OCI-LY7 (cell line): ENCODE measurements at regions not wholly inside any gene's neighbourhood (a gene's known extent, or its start where the extent isn't known, plus 50 kb on each side); places are given as distances from the start of the nearest gene placed in this dataset.

Source experiments
- BruUV-seq: library from RNA; stranded (reverse); fragments of 400-500 nt; replicated peaks from 2 replicates; lab custom pipeline; 2021; lab: Mats Ljungman, UMichigan
- CTCF ChIA-PET: fragments of 300-600 bp; sonication (Branson Sonifier 250); formaldehyde crosslinking; loops from one replicate; lab custom pipeline; 2022; ENCODE audit warnings: antibody characterized with exemption; ENCODE audit not compliant: unreplicated experiment; lab: Charles Lee
- POLR2A ChIA-PET: fragments of 300-600 bp; sonication (Branson Sonifier 250); formaldehyde crosslinking; loops from one replicate; lab custom pipeline; 2022; ENCODE audit warnings: antibody characterized with exemption; lab: Charles Lee
- DNase-seq: peaks from one replicate; pipeline ENCODE4 v3.0.0-alpha.2; 2015; ENCODE audit warnings: low spot score
- H2AFZ ChIP-seq: fragments of 200-600 bp; sonication (generic), shearing (Covaris generic); 2 replicates; pipeline ENCODE4 v1.6.1; 2014; ENCODE audit warnings: mild to moderate bottlenecking, antibody characterized with exemption, low read length, moderate library complexity
- H3K27ac ChIP-seq: fragments of 200-600 bp; sonication (generic); 2 replicates; pipeline ENCODE4 v1.5.1; 2014; ENCODE audit warnings: mixed run types, low read depth, mild to moderate bottlenecking, moderate library complexity, low read length, inconsistent platforms; ENCODE audit not compliant: poor library complexity, severe bottlenecking
- H3K36me3 ChIP-seq: fragments of 200-600 bp; sonication (generic); 2 replicates; pipeline ENCODE4 v1.6.1; 2014; ENCODE audit warnings: mild to moderate bottlenecking, antibody characterized with exemption, low read length, moderate library complexity, mixed read lengths; ENCODE audit not compliant: insufficient read depth
- H3K4me1 ChIP-seq: fragments of 200-600 bp; sonication (generic); 2 replicates; pipeline ENCODE4 v1.5.1; 2014; ENCODE audit warnings: mild to moderate bottlenecking, low read length; ENCODE audit not compliant: insufficient read depth, poor library complexity, severe bottlenecking
- H3K4me2 ChIP-seq: fragments of 200-600 bp; sonication (generic); 2 replicates; pipeline ENCODE4 v1.6.1; 2014; ENCODE audit warnings: mild to moderate bottlenecking, low read length
- H3K4me3 ChIP-seq: fragments of 200-600 bp; sonication (generic); 2 replicates; pipeline ENCODE4 v1.5.1; 2014; ENCODE audit warnings: mild to moderate bottlenecking, low read depth, low read length; ENCODE audit not compliant: poor library complexity, severe bottlenecking
- H3K79me2 ChIP-seq: fragments of 200-600 bp; sonication (generic); 2 replicates; pipeline ENCODE4 v1.6.1; 2016; ENCODE audit warnings: low read depth, mild to moderate bottlenecking, low read length, moderate library complexity, mixed read lengths; ENCODE audit not compliant: insufficient read depth
- H3K9me2 ChIP-seq: fragments of 200-600 bp; sonication (generic); 2 replicates; pipeline ENCODE4 v1.6.1; 2016; ENCODE audit warnings: mild to moderate bottlenecking, low read length, mixed read lengths; ENCODE audit not compliant: insufficient read depth
- H3K9me3 ChIP-seq: fragments of 200-600 bp; sonication (generic); 2 replicates; pipeline ENCODE4 v1.6.1; 2014; ENCODE audit warnings: mild to moderate bottlenecking, mixed run types, low read length, mixed read lengths
- H4K20me1 ChIP-seq: fragments of 200-600 bp; sonication (generic); 2 replicates; pipeline ENCODE4 v1.6.1; 2014; ENCODE audit warnings: mild to moderate bottlenecking, antibody characterized with exemption, low read length, moderate library complexity, mixed read lengths; ENCODE audit not compliant: insufficient read depth
- CTCF ChIP-seq: fragments of 200-600 bp; sonication (generic); conservative IDR thresholded peaks from 2 replicates; pipeline ENCODE4 v1.5.1; 2014; ENCODE audit warnings: mild to moderate bottlenecking, antibody characterized with exemption, low read length, moderate library complexity, mixed read lengths
- EZH2phosphoT487 ChIP-seq: fragments of 200-600 bp; sonication (generic); IDR thresholded peaks from 2 replicates; pipeline ENCODE4 v1.6.1; 2018; ENCODE audit warnings: low read depth, borderline replicate concordance, mild to moderate bottlenecking, mixed run types, antibody characterized with exemption, low read length, moderate library complexity, mixed read lengths
- intact Hi-C: fragments of 100-400 bp; cut with micrococcal nuclease; formaldehyde crosslinking; loops from one replicate; pipeline ENCODE4 v1.10.0; 2022; ENCODE audit not compliant: unreplicated experiment

DNA sequence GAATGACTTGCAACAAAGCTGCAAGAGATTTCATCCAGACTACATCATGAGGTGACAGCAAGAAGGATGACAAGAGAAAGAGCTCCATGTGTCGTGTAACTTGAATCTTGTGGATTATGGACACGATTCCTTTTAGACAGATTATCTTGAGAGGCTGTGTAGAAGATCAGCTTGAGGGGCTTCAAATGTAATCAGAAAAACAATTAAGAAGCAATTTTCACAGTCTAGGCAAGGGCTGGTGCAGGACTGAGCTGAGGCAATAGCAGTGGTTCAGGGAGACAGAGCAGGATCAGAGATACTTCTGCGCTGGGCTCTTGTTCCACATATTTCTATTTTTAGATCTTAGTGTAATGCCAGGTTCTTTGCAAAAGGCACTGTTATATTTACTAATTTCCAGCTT lies 253.0 kb upstream of the COBL start:
- no TSS peak for BruUV-seq

DNA sequence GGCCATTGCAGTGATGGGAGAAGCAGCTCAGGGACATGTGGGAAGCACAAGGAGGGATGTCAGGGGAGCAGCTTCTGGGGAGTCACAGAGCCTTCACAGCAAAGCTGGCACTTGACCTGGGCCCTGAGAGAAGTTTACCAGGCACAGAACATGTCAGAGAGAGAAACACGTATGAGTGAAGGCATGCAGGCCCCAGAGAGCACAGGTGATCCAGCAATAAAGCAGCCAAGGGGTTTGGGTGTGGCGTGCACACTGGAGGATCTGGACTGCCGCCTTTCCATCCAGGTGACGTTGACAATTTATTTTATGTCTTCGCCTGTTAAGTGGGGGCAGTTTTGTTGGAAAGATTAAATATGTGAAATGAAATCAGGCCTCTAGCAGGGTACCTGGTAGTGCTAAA lies 252.6 kb upstream of the COBL start:
- no peak overlapping the region for H3K4me3 ChIP-seq
- no peaks in the 10 kb centered on the region for H3K36me3 ChIP-seq
- H2AFZ ChIP-seq: no peak overlapping the region
- CTCF ChIA-PET: no interaction called here
- H3K9me3 ChIP-seq: no peaks in the 10 kb centered on the region
- POLR2A ChIA-PET: no interaction called here
- TF ChIP-seq CTCF (no peak), EZH2phosphoT487 (no peak)
- H3K27ac ChIP-seq: no peak overlapping the region
- H3K4me2 ChIP-seq: no peak overlapping the region
- no peaks in the 10 kb centered on the region for H4K20me1 ChIP-seq
- no peak for DNase-seq
- no peaks in the 10 kb centered on the region for H3K79me2 ChIP-seq
- no TSS peak for BruUV-seq
- H3K9me2 ChIP-seq: no peaks in the 10 kb centered on the region
- H3K4me1 ChIP-seq: no peaks in the 10 kb centered on the region
- intact Hi-C loops: no loop called here

More for the DNA sequence above, 253.0 kb upstream of the COBL start:
- Histone ChIP-seq H4K20me1 (no peaks in the 10 kb centered on the region), H3K9me3 (no peaks in the 10 kb centered on the region), H3K4me1 (no peaks in the 10 kb centered on the region), H2AFZ (no peak overlapping the region), H3K36me3 (no peaks in the 10 kb centered on the region), H3K27ac (no peak overlapping the region), H3K79me2 (no peaks in the 10 kb centered on the region), H3K4me2 (no peak overlapping the region), H3K9me2 (no peaks in the 10 kb centered on the region), H3K4me3 (no peak overlapping the region)
- ChIA-PET CTCF (no interaction called here), POLR2A (no interaction called here)
- TF ChIP-seq EZH2phosphoT487 (no peak), CTCF (no peak)
- no peak for DNase-seq
- intact Hi-C loops: no loop called here

DNA sequence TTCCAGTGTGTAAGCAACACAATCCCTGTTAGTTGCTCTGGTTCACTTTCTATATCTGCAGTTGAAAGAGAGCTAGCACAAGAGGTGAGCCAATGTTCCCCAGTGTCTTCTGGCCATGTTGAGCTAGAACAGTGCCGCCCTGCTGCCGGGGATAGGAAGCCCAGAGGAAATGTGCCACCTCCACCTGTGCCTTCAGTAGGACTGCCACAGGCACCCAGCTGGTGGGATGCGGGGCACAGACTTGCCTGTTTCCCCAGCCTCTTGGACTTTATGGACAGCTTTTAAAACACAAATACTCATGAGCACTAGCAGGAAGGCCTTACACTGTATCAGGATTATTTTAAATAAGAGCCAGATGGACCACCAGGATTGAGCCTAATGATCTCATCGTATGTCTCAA lies 234.5 kb upstream of the COBL start:
- Histone ChIP-seq H3K9me2 (no peaks in the 10 kb centered on the region), H3K36me3 (no peaks in the 10 kb centered on the region), H3K4me1 (no peaks in the 10 kb centered on the region), H4K20me1 (no peaks in the 10 kb centered on the region), H2AFZ (no peak overlapping the region), H3K4me2 (no peak overlapping the region), H3K79me2 (no peaks in the 10 kb centered on the region), H3K27ac (no peak overlapping the region), H3K4me3 (no peak overlapping the region), H3K9me3 (no peaks in the 10 kb centered on the region)
- CTCF ChIA-PET: no interaction called here
- no peak for DNase-seq
- no TSS peak for BruUV-seq
- TF ChIP-seq CTCF (no peak), EZH2phosphoT487 (no peak)
- intact Hi-C loops: no loop called here
- POLR2A ChIA-PET: no interaction called here
